Progenitor cell of endocrine pancreas (in vitro differentiated cells): ENCODE measurements at regions not wholly inside any gene's neighbourhood (a gene's known extent, or its start where the extent isn't known, plus 50 kb on each side); places are given as distances from the start of the nearest gene placed in this dataset.

Source experiments
- DNase-seq: peaks from one replicate; pipeline ENCODE4 v3.0.0; 2021; ENCODE audit warnings: low spot score; ENCODE audit not compliant: unreplicated experiment
- H3K27ac Mint-ChIP-seq: 2 replicates; pipeline ENCODE4 v1.8.0; 2021; ENCODE audit warnings: mild to moderate bottlenecking, moderate library complexity, mixed read lengths
- H3K27me3 Mint-ChIP-seq: 2 replicates; pipeline ENCODE4 v1.8.0; 2021; ENCODE audit warnings: mixed read lengths
- H3K36me3 Mint-ChIP-seq: 2 replicates; pipeline ENCODE4 v1.8.0; 2022; ENCODE audit warnings: mixed read lengths; ENCODE audit not compliant: insufficient read depth
- H3K4me1 Mint-ChIP-seq: 2 replicates; pipeline ENCODE4 v1.8.0; 2021; ENCODE audit warnings: low read depth, mixed read lengths
- H3K4me3 Mint-ChIP-seq: 2 replicates; pipeline ENCODE4 v1.8.0; 2021; ENCODE audit warnings: low read depth, mild to moderate bottlenecking, moderate library complexity, mixed read lengths
- H3K9me3 Mint-ChIP-seq: 2 replicates; pipeline ENCODE4 v1.8.0; 2021; ENCODE audit warnings: low read depth, mixed read lengths
- TF ChIP-seq, protein P1 (sequence below): fragments of 200-600 bp; sonication (generic); IDR thresholded peaks from one replicate; pipeline ENCODE4 v1.5.0; 2021; ENCODE audit warnings: antibody characterized with exemption, mild to moderate bottlenecking; ENCODE audit not compliant: unreplicated experiment

DNA sequence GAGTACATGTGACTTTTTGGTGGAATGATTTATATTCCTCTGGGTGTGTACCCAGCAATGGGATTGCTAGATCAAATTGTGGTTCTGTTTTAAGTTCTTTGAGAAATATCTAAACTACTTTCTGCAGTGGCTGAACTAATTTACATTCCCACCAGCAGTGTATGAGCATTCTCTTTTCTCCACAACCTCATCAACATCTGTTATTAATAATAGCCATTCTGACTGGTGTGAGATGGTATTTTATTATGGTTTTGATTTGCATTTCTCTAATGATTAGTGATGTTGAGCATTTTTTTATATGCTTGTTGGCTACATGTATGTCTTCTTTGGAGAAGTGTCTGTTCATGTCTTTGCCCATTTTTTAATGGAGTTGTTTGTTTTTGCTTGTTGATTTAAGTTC, 267.4 kb upstream of the NT5C1B start:
- DNase-seq, result no peak
- Mint-ChIP-seq H3K36me3 (no peaks in the 10 kb centered on the region), H3K4me3 (no peak overlapping the region), H3K4me1 (peaks cover 8% of the 10 kb centered on the region), H3K27me3 (no peaks in the 10 kb centered on the region), H3K27ac (no peak overlapping the region), H3K9me3 (peaks cover 15% of the 10 kb centered on the region)
- TF ChIP-seq, protein P1, sequence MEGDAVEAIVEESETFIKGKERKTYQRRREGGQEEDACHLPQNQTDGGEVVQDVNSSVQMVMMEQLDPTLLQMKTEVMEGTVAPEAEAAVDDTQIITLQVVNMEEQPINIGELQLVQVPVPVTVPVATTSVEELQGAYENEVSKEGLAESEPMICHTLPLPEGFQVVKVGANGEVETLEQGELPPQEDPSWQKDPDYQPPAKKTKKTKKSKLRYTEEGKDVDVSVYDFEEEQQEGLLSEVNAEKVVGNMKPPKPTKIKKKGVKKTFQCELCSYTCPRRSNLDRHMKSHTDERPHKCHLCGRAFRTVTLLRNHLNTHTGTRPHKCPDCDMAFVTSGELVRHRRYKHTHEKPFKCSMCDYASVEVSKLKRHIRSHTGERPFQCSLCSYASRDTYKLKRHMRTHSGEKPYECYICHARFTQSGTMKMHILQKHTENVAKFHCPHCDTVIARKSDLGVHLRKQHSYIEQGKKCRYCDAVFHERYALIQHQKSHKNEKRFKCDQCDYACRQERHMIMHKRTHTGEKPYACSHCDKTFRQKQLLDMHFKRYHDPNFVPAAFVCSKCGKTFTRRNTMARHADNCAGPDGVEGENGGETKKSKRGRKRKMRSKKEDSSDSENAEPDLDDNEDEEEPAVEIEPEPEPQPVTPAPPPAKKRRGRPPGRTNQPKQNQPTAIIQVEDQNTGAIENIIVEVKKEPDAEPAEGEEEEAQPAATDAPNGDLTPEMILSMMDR, result no peak

- TF ChIP-seq, protein P1, result peak; percentile 54
- peaks cover 8% of the 10 kb centered on the region for H3K4me1 Mint-ChIP-seq
- peaks cover 15% of the 10 kb centered on the region for H3K9me3 Mint-ChIP-seq
- H3K27ac Mint-ChIP-seq, result no peak overlapping the region
- no peak overlapping the region for H3K4me3 Mint-ChIP-seq
- no peaks in the 10 kb centered on the region for H3K36me3 Mint-ChIP-seq
- H3K27me3 Mint-ChIP-seq, result no peaks in the 10 kb centered on the region
- DNase-seq, result no peak
Measured at GRCh38 chr2:18855027-18855426, 265.7 kb upstream of the NT5C1B start.

GRCh38 chr2:18849841-18850578, 260.6 kb upstream of the NT5C1B start:
- H3K27ac Mint-ChIP-seq, result no peak overlapping the region
- DNase-seq, result no peak
- H3K9me3 Mint-ChIP-seq, result no peaks in the 10 kb centered on the region
- peaks cover 8% of the 10 kb centered on the region for H3K4me1 Mint-ChIP-seq
- TF ChIP-seq, protein P1, result no peak
- no peaks in the 10 kb centered on the region for H3K36me3 Mint-ChIP-seq
- H3K27me3 Mint-ChIP-seq, result no peaks in the 10 kb centered on the region
- no peak overlapping the region for H3K4me3 Mint-ChIP-seq

GRCh38 chr2:18848646-18849045, 259.3 kb upstream of the NT5C1B start:
- H3K36me3 Mint-ChIP-seq, result no peaks in the 10 kb centered on the region
- no peak overlapping the region for H3K27ac Mint-ChIP-seq
- H3K4me3 Mint-ChIP-seq, result no peak overlapping the region
- H3K4me1 Mint-ChIP-seq, result peaks cover 6% of the 10 kb centered on the region
- DNase-seq, result no peak
- H3K27me3 Mint-ChIP-seq, result no peaks in the 10 kb centered on the region
- TF ChIP-seq, protein P1, result no peak
- no peaks in the 10 kb centered on the region for H3K9me3 Mint-ChIP-seq

DNA sequence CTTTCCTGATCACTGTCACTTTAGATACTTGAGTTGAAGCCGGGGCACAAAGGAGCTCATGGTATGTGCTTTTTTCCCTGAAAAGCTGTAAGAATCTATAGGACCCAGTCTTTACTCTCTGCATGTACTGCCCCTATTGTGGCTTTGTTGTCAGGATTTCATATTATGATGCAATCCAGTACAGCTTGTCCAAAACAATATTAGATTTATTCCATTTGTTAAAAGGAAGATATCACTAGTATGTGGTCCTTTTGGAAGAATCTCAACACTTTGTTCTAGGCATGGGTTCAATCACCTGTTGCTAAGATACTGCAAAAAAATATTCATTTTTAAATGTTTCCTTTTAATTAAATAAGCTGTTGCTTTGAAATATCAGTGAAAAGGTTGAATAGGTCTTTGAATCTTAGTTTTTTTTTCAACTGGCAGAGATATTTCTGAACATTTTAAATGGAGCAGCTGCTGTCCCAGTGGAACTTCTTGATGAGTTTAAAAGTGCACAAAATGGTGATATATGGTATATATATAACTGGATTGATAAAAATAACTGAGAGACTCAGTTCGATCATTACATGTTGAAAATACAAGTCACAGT, 256.6 kb upstream of the NT5C1B start:
- no peak for DNase-seq
- Mint-ChIP-seq H3K36me3 (no peaks in the 10 kb centered on the region), H3K27me3 (no peaks in the 10 kb centered on the region), H3K4me3 (no peak overlapping the region), H3K27ac (no peak overlapping the region), H3K9me3 (no peaks in the 10 kb centered on the region), H3K4me1 (peaks cover 16% of the 10 kb centered on the region)
- TF ChIP-seq, protein P1, result no peak
